ENCODE measurements at regions not wholly inside any gene's neighbourhood (a gene's known extent, or its start where the extent isn't known, plus 50 kb on each side); places are given as distances from the start of the nearest gene placed in this dataset.

GRCh38 chr5:96528826-96529474, 95.9 kb upstream of the PCSK1 start:
- CTCF ChIA-PET, result no interaction called here
- POLR2A ChIA-PET, result no interaction called here

GRCh38 chr5:96529559-96529958, 96.5 kb upstream of the PCSK1 start:
- ChIA-PET POLR2A (no interaction called here), CTCF (no interaction called here)
- Histone ChIP-seq H3K36me3 (ENCODE audit: control insufficient read depth, insufficient read depth, low read length) (no peaks in the 10 kb centered on the region), H3K9me3 (no peaks in the 10 kb centered on the region), H3K4me1 (no peaks in the 10 kb centered on the region), H3K27me3 (replicated peaks; ENCODE audit: control insufficient read depth, insufficient read depth, low read length) (no peaks in the 10 kb centered on the region), H3K4me3 (ENCODE audit: low read depth, low read length) (no peak overlapping the region)
- Mint-ChIP-seq H3K4me3 (ENCODE audit: unreplicated experiment) (no peak overlapping the region), H3K4me1 (ENCODE audit: low read depth, unreplicated experiment) (no peaks in the 10 kb centered on the region), H3K27ac (ENCODE audit: unreplicated experiment) (no peak overlapping the region), H3K27me3 (ENCODE audit: insufficient read depth, unreplicated experiment) (peaks cover 6% of the 10 kb centered on the region), H3K36me3 (ENCODE audit: insufficient read depth, unreplicated experiment) (no peaks in the 10 kb centered on the region), H3K9me3 (ENCODE audit: unreplicated experiment) (no peaks in the 10 kb centered on the region)
- intact Hi-C loops (cut with micrococcal nuclease; ENCODE audit: unreplicated experiment), result no loop called here
- no peak for TF ChIP-seq CTCF (IDR thresholded peaks at IDR 0.05; ENCODE audit: insufficient read depth in 1 of 2, low read depth in 1 of 2, low read length in 1 of 2, severe bottlenecking in 1 of 2, unreplicated experiment in 1 of 2)
- BruUV-seq (replicated peaks), result no TSS peak
- DNase-seq, result no peak

More at GRCh38 chr5:96528826-96529474, 95.9 kb upstream of the PCSK1 start:
- Histone ChIP-seq H3K4me1 (no peaks in the 10 kb centered on the region), H3K36me3 (ENCODE audit: control insufficient read depth, insufficient read depth, low read length) (no peaks in the 10 kb centered on the region), H3K27me3 (replicated peaks; ENCODE audit: control insufficient read depth, insufficient read depth, low read length) (no peaks in the 10 kb centered on the region), H3K9me3 (no peaks in the 10 kb centered on the region), H3K4me3 (ENCODE audit: low read depth, low read length) (no peak overlapping the region)
- Mint-ChIP-seq H3K9me3 (ENCODE audit: unreplicated experiment) (no peaks in the 10 kb centered on the region), H3K4me1 (ENCODE audit: low read depth, unreplicated experiment) (no peaks in the 10 kb centered on the region), H3K36me3 (ENCODE audit: insufficient read depth, unreplicated experiment) (no peaks in the 10 kb centered on the region), H3K27me3 (ENCODE audit: insufficient read depth, unreplicated experiment) (peaks cover 6% of the 10 kb centered on the region), H3K27ac (ENCODE audit: unreplicated experiment) (no peak overlapping the region), H3K4me3 (ENCODE audit: unreplicated experiment) (no peak overlapping the region)
- intact Hi-C loops (cut with micrococcal nuclease; ENCODE audit: unreplicated experiment), result no loop called here
- DNase-seq, result no peak
- TF ChIP-seq CTCF (IDR thresholded peaks at IDR 0.05; ENCODE audit: insufficient read depth in 1 of 2, low read depth in 1 of 2, low read length in 1 of 2, severe bottlenecking in 1 of 2, unreplicated experiment in 1 of 2), result no peak
- BruUV-seq (replicated peaks), result no TSS peak

- H3K4me1 ChIP-seq, result no peaks in the 10 kb centered on the region
- no peak for DNase-seq
- H3K9me3 Mint-ChIP-seq (ENCODE audit: unreplicated experiment), result no peaks in the 10 kb centered on the region
- no peaks in the 10 kb centered on the region for H3K36me3 Mint-ChIP-seq (ENCODE audit: insufficient read depth, unreplicated experiment)
- H3K36me3 ChIP-seq (ENCODE audit: control insufficient read depth, insufficient read depth, low read length), result no peaks in the 10 kb centered on the region
- intact Hi-C loops (cut with micrococcal nuclease; ENCODE audit: unreplicated experiment), result no loop called here
- no TSS peak for BruUV-seq (replicated peaks)
- TF ChIP-seq CTCF (IDR thresholded peaks at IDR 0.05; ENCODE audit: insufficient read depth in 1 of 2, low read depth in 1 of 2, low read length in 1 of 2, severe bottlenecking in 1 of 2, unreplicated experiment in 1 of 2), result no peak
- H3K9me3 ChIP-seq, result no peaks in the 10 kb centered on the region
- H3K27ac Mint-ChIP-seq (ENCODE audit: unreplicated experiment), result no peak overlapping the region
- POLR2A ChIA-PET, result no interaction called here
- no peaks in the 10 kb centered on the region for H3K4me1 Mint-ChIP-seq (ENCODE audit: low read depth, unreplicated experiment)
- peaks cover 6% of the 10 kb centered on the region for H3K27me3 Mint-ChIP-seq (ENCODE audit: insufficient read depth, unreplicated experiment)
- CTCF ChIA-PET, result no interaction called here
- H3K4me3 ChIP-seq (ENCODE audit: low read depth, low read length), result no peak overlapping the region
- H3K4me3 Mint-ChIP-seq (ENCODE audit: unreplicated experiment), result no peak overlapping the region
- H3K27me3 ChIP-seq (replicated peaks; ENCODE audit: control insufficient read depth, insufficient read depth, low read length), result no peaks in the 10 kb centered on the region
Measured at GRCh38 chr5:96530901-96531300, 97.9 kb upstream of the PCSK1 start.
